HG03064 (cell line): ENCODE measurements at regions not wholly inside any gene's neighbourhood (a gene's known extent, or its start where the extent isn't known, plus 50 kb on each side); places are given as distances from the start of the nearest gene placed in this dataset.

Experiments
- ATAC-seq: cut with Tn5 transposase; IDR thresholded peaks from one replicate; pipeline ENCODE4 v1.9.1; 2021; ENCODE audit warnings: low read depth; ENCODE audit not compliant: unreplicated experiment

GRCh38 chr6:43877036-43877435 is 107.0 kb downstream of the VEGFA start:
- no peak for ATAC-seq

GRCh38 chr6:43876602-43877001 is 106.6 kb downstream of the VEGFA start:
- ATAC-seq, result no peak

- no peak for ATAC-seq
Observed at GRCh38 chr6:43875849-43876572, 106.0 kb downstream of the VEGFA start.

- ATAC-seq, result no peak
Observed at GRCh38 chr6:43874814-43875590, 105.0 kb downstream of the VEGFA start.

- ATAC-seq, result no peak
Observed at GRCh38 chr6:43873806-43874714, 104.0 kb downstream of the VEGFA start.

DNA sequence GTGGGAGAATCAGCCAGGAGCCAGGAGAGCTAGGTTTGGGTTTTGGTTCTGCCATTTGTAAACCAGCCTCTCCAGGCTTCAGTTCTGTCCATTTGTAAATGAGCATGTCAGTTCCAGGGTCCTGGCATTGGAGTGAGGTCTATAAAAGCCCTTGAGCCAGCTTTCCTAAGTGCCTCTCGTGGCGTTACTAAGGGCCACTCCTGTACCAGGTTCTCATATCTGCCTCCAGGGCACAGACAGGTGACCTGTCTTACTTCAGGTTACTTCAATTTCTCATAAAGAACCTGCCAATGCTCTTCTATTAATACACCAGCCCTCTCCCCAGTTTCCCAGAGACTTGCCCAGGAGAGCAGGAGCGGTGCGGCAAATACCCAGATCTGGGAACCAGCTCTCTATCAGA is 101.9 kb downstream of the VEGFA start:
- no peak for ATAC-seq

DNA sequence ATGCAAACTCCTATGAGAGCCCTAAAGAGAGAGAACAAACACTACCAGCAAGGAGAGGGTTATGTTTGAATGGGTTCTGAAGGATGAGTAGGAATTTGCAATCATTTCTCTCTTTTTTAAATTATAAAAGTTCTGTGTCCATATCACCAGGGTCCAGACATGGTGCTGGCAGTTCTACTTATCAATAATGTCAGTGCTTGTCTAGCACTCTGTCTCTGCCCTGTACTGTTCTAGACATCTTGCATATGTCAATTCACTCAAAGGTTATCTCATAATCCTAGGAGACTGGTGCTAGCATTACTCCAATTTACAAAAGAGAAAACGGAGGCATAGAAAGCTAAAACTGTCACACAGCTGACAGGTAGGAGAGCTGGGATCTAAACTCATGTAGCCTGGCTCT is 101.3 kb downstream of the VEGFA start:
- ATAC-seq, result no peak

DNA sequence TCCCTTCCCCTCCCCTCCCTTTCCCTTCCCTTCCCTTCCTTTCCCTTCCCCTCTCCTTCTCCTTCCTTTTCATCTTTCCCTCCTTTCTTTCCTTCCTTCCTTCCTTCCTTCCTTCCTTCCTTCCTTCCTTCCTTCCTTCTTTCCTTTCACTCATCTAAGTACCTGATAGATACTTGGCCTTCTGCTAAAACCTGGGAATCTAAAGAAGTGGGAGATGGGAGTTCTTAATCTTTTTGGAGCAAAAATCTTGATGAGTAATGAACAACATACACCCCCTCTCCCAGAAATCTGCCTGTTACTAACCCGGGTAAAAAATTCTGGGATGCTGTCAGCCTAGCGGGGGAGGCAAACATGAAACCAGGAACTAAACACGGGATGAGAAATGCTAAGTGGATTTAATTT is 100.7 kb downstream of the VEGFA start:
- no peak for ATAC-seq

- ATAC-seq, result no peak
Observed at GRCh38 chr6:43869792-43870659, 100.0 kb downstream of the VEGFA start.

GRCh38 chr6:43869079-43869710 is 99.2 kb downstream of the VEGFA start:
- no peak for ATAC-seq

DNA sequence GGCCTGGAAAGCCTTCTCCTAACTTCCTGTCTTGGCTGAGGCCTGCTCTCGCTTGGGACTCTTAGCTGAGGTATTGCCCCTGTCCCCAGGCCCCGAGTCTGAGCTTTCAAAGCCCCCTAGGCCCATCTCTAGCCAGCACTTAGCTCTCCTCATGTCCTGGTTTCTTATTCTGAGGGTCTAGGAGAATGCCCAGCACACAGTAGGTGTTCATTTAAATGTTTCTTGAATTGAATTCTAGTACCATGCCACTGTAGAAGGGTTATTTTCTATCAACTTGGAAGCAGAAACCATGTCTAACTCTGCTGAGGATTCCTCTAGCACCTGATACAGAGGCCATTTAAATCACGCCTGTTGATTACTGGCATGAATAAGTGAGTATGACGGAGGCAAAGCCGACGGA is 98.5 kb downstream of the VEGFA start:
- no peak for ATAC-seq

DNA sequence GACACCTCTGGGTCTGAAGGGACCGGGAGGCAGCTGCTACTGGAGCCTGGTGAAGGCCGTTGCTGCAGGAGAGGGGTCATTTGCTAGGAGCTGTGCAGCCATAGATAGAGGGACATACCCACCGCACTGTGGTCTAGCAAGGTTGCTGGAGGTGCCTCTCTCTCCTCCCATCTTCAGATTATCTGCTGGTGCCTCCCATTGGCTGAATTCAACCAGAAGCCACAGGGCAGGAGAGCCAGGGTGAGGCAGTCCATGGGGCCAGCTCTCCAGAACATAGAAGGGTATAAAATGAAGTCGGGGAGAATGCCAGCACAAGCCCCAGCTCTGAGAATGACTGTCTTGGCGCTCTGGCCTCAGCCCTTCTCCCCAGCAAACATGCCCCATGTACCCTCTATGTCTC is 98.0 kb downstream of the VEGFA start:
- no peak for ATAC-seq

- ATAC-seq, result no peak
Observed at GRCh38 chr6:43867246-43867645, 97.2 kb downstream of the VEGFA start.

GRCh38 chr6:43865932-43866645 is 96.1 kb downstream of the VEGFA start:
- no peak for ATAC-seq

DNA sequence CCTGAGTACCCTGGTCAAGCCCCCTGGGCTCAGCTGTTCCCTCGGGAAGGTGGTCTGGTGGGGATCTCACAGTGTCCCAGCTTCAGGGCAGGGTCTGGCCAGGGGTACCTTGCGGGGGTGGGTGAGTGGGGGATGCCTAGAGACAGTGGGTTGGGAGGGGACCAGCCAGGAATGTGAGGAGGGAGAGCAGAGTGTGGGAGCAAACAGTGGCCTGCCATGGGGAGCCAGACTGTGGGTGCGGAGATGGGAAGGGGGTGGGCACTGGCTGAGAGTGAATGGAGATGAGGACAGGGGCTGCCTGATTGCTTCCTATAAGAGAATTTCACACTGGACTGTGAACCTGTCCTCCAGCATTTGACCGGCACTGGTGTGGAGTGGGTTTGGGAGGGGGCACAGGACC is 95.1 kb downstream of the VEGFA start:
- no peak for ATAC-seq

- ATAC-seq, result no peak
Observed at GRCh38 chr6:43862925-43863324, 92.9 kb downstream of the VEGFA start.

DNA sequence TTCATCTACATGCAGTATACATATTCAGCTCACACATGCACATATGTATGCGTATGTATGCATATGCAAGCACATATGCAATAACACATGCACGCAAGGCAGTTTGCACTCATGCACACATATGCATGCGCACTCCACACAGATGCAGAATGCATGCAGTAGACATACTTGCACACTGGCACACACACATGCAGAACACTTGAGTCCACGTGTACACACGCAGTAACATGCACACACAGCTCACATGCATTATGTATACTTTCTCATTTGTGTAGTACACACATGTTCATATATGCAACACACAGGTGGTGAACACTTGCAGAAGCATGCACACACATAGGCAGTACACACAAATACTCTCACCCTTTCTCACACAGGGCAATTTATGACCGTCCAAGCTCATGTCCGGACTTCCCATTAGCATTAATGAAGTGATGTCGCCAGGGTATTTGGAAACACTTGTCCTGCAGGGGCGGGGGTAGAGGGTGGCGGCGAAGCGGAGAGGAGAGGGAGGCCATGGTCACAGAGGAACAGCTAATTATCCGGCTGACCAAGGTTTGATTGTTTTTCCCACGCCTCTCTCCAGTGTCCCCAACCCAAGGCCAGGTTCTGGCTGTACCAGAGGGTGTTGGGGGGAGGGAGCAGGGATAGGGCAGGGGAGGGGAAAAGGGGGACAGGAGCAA is 91.3 kb downstream of the VEGFA start:
- no peak for ATAC-seq

DNA sequence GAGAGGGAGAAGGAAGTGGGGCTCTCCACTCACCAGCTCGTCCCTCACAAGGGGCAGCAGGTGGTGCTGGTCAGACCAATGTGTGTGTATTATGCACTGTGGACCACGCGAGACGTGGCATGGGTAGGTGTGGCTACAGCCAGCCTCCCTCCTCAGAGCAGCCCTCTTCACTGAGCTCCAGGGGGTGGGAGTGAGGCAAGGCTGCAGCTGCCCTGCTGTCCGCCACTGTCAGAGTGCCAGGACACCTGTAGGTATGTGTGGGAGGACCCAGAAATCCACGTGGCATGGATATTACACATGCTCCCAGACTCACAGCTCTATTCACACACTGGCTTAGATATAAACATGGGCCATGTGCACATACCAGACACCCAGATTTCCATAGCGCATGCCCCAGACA is 90.3 kb downstream of the VEGFA start:
- ATAC-seq, result no peak

GRCh38 chr6:43859213-43859612 is 89.2 kb downstream of the VEGFA start:
- no peak for ATAC-seq
